Right atrium auricular region (tissue), 2 donors: ENCODE measurements at regions not wholly inside any gene's neighbourhood (a gene's known extent, or its start where the extent isn't known, plus 50 kb on each side); places are given as distances from the start of the nearest gene placed in this dataset.

Source experiments
- DNase-seq: peaks from one replicate; pipeline ENCODE4 v3.0.0-alpha.2; 2019; ENCODE audit warnings: low spot score
- H3K27ac ChIP-seq, 2 donors: fragments of 200-600 bp; sonication (generic); 1 replicate in 1 of 2; 2 replicates in 1 of 2; pipeline ENCODE4 v1.5.1; 2016 to 2019
- H3K27me3 ChIP-seq, 2 donors: fragments of 200-600 bp; sonication (generic); one replicate each; pipeline versions ENCODE4 v1.5.1 to v1.6.0; 2017 to 2019
- H3K36me3 ChIP-seq: fragments of 200-600 bp; sonication (generic); one replicate; pipeline ENCODE4 v1.5.1; 2016
- H3K4me1 ChIP-seq, 2 donors: fragments of 200-600 bp; sonication (generic); one replicate each; pipeline versions ENCODE4 v1.5.1 to v1.6.0; 2017 to 2019
- H3K4me3 ChIP-seq, 2 donors: fragments of 200-600 bp; sonication (generic); 1 replicate in 1 of 2; 2 replicates in 1 of 2; pipeline ENCODE4 v1.5.1; 2017 to 2019; ENCODE audit warnings: mild to moderate bottlenecking in 1 of 2, moderate library complexity in 1 of 2
- H3K9me3 ChIP-seq, 2 donors: fragments of 200-600 bp; sonication (generic); one replicate each; pipeline ENCODE4 v1.5.1; 2019
- CTCF ChIP-seq, 2 donors: fragments of 200-600 bp; sonication (generic); IDR thresholded peaks; one replicate each; pipeline ENCODE4 v1.5.1; 2019; ENCODE audit warnings: antibody characterized with exemption in 2 of 2

- Histone ChIP-seq H3K9me3 (no peaks in the 10 kb centered on the region), H3K4me1 (no peaks in the 10 kb centered on the region), H3K27me3 (no peaks in the 10 kb centered on the region), H3K4me3 (no peak overlapping the region), H3K27ac (no peak overlapping the region), H3K36me3 (no peaks in the 10 kb centered on the region)
- TF ChIP-seq CTCF (IDR thresholded peaks at IDR 0.05), result no peak
- DNase-seq, result no peak
Observed at GRCh38 chr11:97990162-97990920, 1030.4 kb upstream of the CNTN5 start.

GRCh38 chr11:97993562-97993961 is 1027.2 kb upstream of the CNTN5 start:
- Histone ChIP-seq H3K36me3 (no peaks in the 10 kb centered on the region), H3K9me3 (no peaks in the 10 kb centered on the region), H3K4me3 (no peak overlapping the region), H3K27me3 (no peaks in the 10 kb centered on the region), H3K4me1 (no peaks in the 10 kb centered on the region), H3K27ac (no peak overlapping the region)
- no peak for TF ChIP-seq CTCF (IDR thresholded peaks at IDR 0.05)
- DNase-seq, result no peak

- H3K4me3 ChIP-seq, result no peak overlapping the region
- no peaks in the 10 kb centered on the region for H3K36me3 ChIP-seq
- H3K9me3 ChIP-seq, result no peaks in the 10 kb centered on the region
- H3K4me1 ChIP-seq, result no peaks in the 10 kb centered on the region
- H3K27me3 ChIP-seq, result no peaks in the 10 kb centered on the region
- no peak for DNase-seq
- H3K27ac ChIP-seq, result no peak overlapping the region
- no peak for TF ChIP-seq CTCF (IDR thresholded peaks at IDR 0.05)
Observed at GRCh38 chr11:97995874-97996273, 1024.9 kb upstream of the CNTN5 start.

- H3K36me3 ChIP-seq, result no peaks in the 10 kb centered on the region
- no peak overlapping the region for H3K4me3 ChIP-seq
- no peaks in the 10 kb centered on the region for H3K27me3 ChIP-seq
- no peak overlapping the region for H3K27ac ChIP-seq
- no peak for DNase-seq
- H3K9me3 ChIP-seq, result no peaks in the 10 kb centered on the region
- no peaks in the 10 kb centered on the region for H3K4me1 ChIP-seq
- no peak for TF ChIP-seq CTCF (IDR thresholded peaks at IDR 0.05)
Observed at GRCh38 chr11:97996762-97997161, 1024.0 kb upstream of the CNTN5 start.

GRCh38 chr11:98003606-98004371 is 1017.0 kb upstream of the CNTN5 start:
- DNase-seq, result no peak
- Histone ChIP-seq H3K9me3 (no peaks in the 10 kb centered on the region), H3K36me3 (no peaks in the 10 kb centered on the region), H3K27ac (no peak overlapping the region), H3K27me3 (no peaks in the 10 kb centered on the region), H3K4me1 (no peaks in the 10 kb centered on the region), H3K4me3 (no peak overlapping the region)
- TF ChIP-seq CTCF (IDR thresholded peaks at IDR 0.05), result no peak
